HL-60 (cell line): ENCODE measurements at regions not wholly inside any gene's neighbourhood (a gene's known extent, or its start where the extent isn't known, plus 50 kb on each side); places are given as distances from the start of the nearest gene placed in this dataset.

ENCODE experiments used
- DNase-seq, 2 experiments: peaks; one replicate each; pipeline ENCODE4 v3.0.0-alpha.2; 2010 to 2020; ENCODE audit warnings: low read depth in 1 of 2, low spot score in 1 of 2
- H3K27ac ChIP-seq: fragments of 250-450 bp; sonication (Bioruptor Pico); replicated peaks from 2 replicates; pipeline ENCODE4 v1.5.1; 2020; ENCODE audit warnings: mild to moderate bottlenecking, moderate library complexity
- H3K27me3 ChIP-seq: fragments of 250-450 bp; sonication (Bioruptor Pico); 2 replicates; pipeline ENCODE4 v1.5.1; 2021; ENCODE audit warnings: mild to moderate bottlenecking, moderate library complexity; ENCODE audit not compliant: insufficient read depth, poor library complexity, severe bottlenecking
- H3K4me3 ChIP-seq: replicated peaks from 2 replicates; pipeline ENCODE4 v1.5.1; 2011; ENCODE audit warnings: mild to moderate bottlenecking, control low read depth, low read length; ENCODE audit not compliant: insufficient read depth
- GABPA ChIP-seq: IDR thresholded peaks from 2 replicates; pipeline ENCODE4 v1.6.1; 2012; ENCODE audit warnings: low read depth
- POLR2AphosphoS5 ChIP-seq: IDR thresholded peaks from 2 replicates; pipeline ENCODE4 v1.6.1; 2012; ENCODE audit warnings: low read depth
- SPI1 ChIP-seq: IDR thresholded peaks from 2 replicates; pipeline ENCODE4 v1.6.1; 2012; ENCODE audit warnings: low read depth, mild to moderate bottlenecking, borderline replicate concordance
- TF ChIP-seq, protein P1 (sequence below): IDR thresholded peaks from 2 replicates; pipeline ENCODE4 v1.6.1; 2012; ENCODE audit warnings: low read depth; ENCODE audit not compliant: insufficient replicate concordance
- TF ChIP-seq, protein P2 (sequence below): IDR thresholded peaks from one replicate; pipeline ENCODE4 v1.5.1; 2011; ENCODE audit warnings: low read length, control low read depth, inconsistent platforms; ENCODE audit not compliant: insufficient read depth

DNA sequence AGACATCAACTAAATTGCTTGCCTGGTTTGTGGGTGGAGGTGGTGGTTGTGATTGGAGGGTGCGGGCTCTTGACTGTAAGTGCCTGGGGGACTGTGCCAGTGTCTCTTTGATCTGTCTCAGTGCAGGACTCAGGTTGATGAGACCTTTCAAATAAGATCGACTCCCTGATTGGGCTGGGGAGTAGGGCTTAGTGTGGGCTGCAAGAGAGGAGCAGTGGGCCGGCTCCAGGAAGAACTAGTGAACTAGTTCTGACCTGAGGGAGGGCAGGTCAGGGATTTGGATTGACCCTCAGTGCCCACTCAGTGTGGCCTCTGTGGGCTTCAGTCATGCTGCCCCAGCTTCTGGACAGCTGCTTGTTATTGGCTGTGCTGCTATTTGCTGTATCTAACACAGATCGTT is 130.6 kb upstream of the CACNA1E start:
- no peaks in the 10 kb centered on the region for H3K27me3 ChIP-seq

DNA sequence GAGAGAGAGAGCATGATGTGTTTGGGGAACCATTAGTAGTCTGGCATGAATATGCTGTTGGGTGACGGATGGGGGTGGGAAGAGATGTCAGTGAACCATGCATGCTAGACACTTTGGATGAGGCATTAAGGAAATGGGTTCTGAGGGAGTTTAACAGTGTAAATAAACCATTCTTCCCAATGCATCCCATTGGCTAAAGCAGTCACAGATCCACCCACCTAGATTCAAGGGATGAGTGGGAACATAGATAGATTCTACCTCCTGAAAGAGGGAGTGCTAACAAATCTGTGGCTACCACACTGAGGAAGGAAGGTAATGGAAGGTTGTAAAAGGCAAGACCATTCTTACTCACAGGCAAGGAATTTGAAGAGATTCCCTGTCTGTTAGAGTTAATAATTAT is 129.8 kb upstream of the CACNA1E start:
- TF ChIP-seq, protein P1, sequence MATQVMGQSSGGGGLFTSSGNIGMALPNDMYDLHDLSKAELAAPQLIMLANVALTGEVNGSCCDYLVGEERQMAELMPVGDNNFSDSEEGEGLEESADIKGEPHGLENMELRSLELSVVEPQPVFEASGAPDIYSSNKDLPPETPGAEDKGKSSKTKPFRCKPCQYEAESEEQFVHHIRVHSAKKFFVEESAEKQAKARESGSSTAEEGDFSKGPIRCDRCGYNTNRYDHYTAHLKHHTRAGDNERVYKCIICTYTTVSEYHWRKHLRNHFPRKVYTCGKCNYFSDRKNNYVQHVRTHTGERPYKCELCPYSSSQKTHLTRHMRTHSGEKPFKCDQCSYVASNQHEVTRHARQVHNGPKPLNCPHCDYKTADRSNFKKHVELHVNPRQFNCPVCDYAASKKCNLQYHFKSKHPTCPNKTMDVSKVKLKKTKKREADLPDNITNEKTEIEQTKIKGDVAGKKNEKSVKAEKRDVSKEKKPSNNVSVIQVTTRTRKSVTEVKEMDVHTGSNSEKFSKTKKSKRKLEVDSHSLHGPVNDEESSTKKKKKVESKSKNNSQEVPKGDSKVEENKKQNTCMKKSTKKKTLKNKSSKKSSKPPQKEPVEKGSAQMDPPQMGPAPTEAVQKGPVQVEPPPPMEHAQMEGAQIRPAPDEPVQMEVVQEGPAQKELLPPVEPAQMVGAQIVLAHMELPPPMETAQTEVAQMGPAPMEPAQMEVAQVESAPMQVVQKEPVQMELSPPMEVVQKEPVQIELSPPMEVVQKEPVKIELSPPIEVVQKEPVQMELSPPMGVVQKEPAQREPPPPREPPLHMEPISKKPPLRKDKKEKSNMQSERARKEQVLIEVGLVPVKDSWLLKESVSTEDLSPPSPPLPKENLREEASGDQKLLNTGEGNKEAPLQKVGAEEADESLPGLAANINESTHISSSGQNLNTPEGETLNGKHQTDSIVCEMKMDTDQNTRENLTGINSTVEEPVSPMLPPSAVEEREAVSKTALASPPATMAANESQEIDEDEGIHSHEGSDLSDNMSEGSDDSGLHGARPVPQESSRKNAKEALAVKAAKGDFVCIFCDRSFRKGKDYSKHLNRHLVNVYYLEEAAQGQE = no peak
- TF ChIP-seq SPI1 (no peak), GABPA (no peak), POLR2AphosphoS5 (no peak)
- TF ChIP-seq, protein P2, sequence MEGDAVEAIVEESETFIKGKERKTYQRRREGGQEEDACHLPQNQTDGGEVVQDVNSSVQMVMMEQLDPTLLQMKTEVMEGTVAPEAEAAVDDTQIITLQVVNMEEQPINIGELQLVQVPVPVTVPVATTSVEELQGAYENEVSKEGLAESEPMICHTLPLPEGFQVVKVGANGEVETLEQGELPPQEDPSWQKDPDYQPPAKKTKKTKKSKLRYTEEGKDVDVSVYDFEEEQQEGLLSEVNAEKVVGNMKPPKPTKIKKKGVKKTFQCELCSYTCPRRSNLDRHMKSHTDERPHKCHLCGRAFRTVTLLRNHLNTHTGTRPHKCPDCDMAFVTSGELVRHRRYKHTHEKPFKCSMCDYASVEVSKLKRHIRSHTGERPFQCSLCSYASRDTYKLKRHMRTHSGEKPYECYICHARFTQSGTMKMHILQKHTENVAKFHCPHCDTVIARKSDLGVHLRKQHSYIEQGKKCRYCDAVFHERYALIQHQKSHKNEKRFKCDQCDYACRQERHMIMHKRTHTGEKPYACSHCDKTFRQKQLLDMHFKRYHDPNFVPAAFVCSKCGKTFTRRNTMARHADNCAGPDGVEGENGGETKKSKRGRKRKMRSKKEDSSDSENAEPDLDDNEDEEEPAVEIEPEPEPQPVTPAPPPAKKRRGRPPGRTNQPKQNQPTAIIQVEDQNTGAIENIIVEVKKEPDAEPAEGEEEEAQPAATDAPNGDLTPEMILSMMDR = no peak
- Histone ChIP-seq H3K4me3 (no peak overlapping the region), H3K27ac (no peak overlapping the region), H3K27me3 (no peaks in the 10 kb centered on the region)
- no peak for DNase-seq

More for the DNA sequence above, 130.6 kb upstream of the CACNA1E start:
- Histone ChIP-seq H3K4me3 (no peak overlapping the region), H3K27ac (no peak overlapping the region)
- TF ChIP-seq GABPA = no peak
- TF ChIP-seq, protein P2 = no peak
- TF ChIP-seq, protein P1 = no peak
- no peak for DNase-seq

DNA sequence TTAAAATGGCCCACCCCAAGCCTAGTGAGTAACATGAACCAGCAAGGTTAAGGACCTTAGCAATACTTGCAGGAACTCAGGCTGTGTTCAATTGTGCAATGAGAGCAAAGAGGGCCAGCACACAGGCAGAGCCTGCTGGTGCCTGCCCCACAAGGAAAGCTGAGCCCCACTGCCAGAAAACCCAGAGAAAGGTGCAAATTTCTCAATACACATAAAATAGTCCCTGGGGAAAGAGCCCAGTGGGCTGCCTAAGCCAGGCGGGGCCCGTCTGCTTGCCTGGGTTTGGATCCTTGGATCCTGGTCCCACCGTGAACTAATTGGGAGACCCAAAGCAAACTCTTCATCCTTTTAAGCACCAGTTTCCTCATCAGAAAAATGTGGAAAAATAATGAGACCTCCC is 128.5 kb upstream of the CACNA1E start:
- no peak for DNase-seq

More for the DNA sequence above, 128.5 kb upstream of the CACNA1E start:
- Histone ChIP-seq H3K27me3 (no peaks in the 10 kb centered on the region), H3K27ac (no peak overlapping the region), H3K4me3 (no peak overlapping the region)
- TF ChIP-seq SPI1 (no peak), POLR2AphosphoS5 (no peak), GABPA (no peak)
- TF ChIP-seq, protein P2 = no peak
- TF ChIP-seq, protein P1 = no peak
